Gastrocnemius medialis (tissue), 4 donors: ENCODE measurements at regions not wholly inside any gene's neighbourhood (a gene's known extent, or its start where the extent isn't known, plus 50 kb on each side); places are given as distances from the start of the nearest gene placed in this dataset.

Experiments
- ATAC-seq, 2 donors: fragments of 150-250 bp; one replicate each; pipeline ENCODE4 v1.9.1; 2016
- DNase-seq, 2 donors: peaks; one replicate each; pipeline ENCODE4 v3.0.0-alpha.2; 2019
- H3K27ac ChIP-seq, 4 donors: fragments of 200-600 bp; sonication (generic); 1 replicate in 1 of 4; 2 replicates in 3 of 4; pipeline ENCODE4 v1.5.1; 2016 to 2018; ENCODE audit warnings: mild to moderate bottlenecking in 2 of 4, moderate library complexity in 1 of 4
- H3K27me3 ChIP-seq, 3 donors: fragments of 200-600 bp; sonication (generic) in 2 of 3; 1 replicate in 1 of 3; 2 replicates in 2 of 3; pipeline versions ENCODE4 v1.5.1 to v1.6.0; 2016 to 2019; ENCODE audit warnings: mild to moderate bottlenecking in 1 of 3, moderate library complexity in 1 of 3
- H3K36me3 ChIP-seq, 2 donors: fragments of 200-600 bp; sonication (generic) in 1 of 2; one replicate each; pipeline ENCODE4 v1.5.1; 2017 to 2018
- H3K4me1 ChIP-seq, 2 donors: fragments of 200-600 bp; sonication (generic) in 1 of 2; one replicate each; pipeline ENCODE4 v1.5.1; 2016 to 2017; ENCODE audit warnings: mild to moderate bottlenecking in 2 of 2
- H3K4me3 ChIP-seq, 4 donors: fragments of 200-600 bp; sonication (generic) in 3 of 4; 1 replicate in 1 of 4; 2 replicates in 3 of 4; pipeline ENCODE4 v1.5.1; 2016 to 2019; ENCODE audit warnings: mild to moderate bottlenecking in 2 of 4
- H3K9me3 ChIP-seq, 3 donors: fragments of 200-600 bp; sonication (generic) in 2 of 3; 1 replicate in 1 of 3; 2 replicates in 2 of 3; pipeline ENCODE4 v1.5.1; 2016 to 2019
- CTCF ChIP-seq, 5 experiments: fragments of 450-650 bp in 3 of 5; fragments of 200-600 bp in 2 of 5; sonication (generic) in 2 of 5; IDR thresholded peaks in 4 of 5; conservative IDR thresholded peaks in 1 of 5; 1 replicate in 4 of 5; 2 replicates in 1 of 5; pipeline ENCODE4 v1.5.1; 2016 to 2019; ENCODE audit warnings: antibody characterized with exemption in 5 of 5, mild to moderate bottlenecking in 3 of 5, moderate library complexity in 3 of 5
- POLR2A ChIP-seq, 2 donors: fragments of 450-650 bp; IDR thresholded peaks; one replicate each; pipeline ENCODE4 v1.6.1; 2017; ENCODE audit warnings: antibody characterized with exemption in 2 of 2, mild to moderate bottlenecking in 2 of 2, moderate library complexity in 2 of 2
- in situ Hi-C, 4 donors: fragments of 200-750 bp; cut with MboI; loops; one replicate each; pipeline versions ENCODE4 v1.15.0 to v1.8.0; 2017; ENCODE audit warnings: low sequenced_read_pairs in 4 of 4
- intact Hi-C: fragments of 100-400 bp; cut with DNase I; formaldehyde crosslinking; loops from one replicate; pipeline ENCODE4 v1.15.1; 2023; ENCODE audit warnings: low total_unique reads

- Histone ChIP-seq H3K4me3 (no peak overlapping the region), H3K4me1 (no peaks in the 10 kb centered on the region), H3K9me3 (no peaks in the 10 kb centered on the region), H3K27ac (no peak overlapping the region), H3K36me3 (no peaks in the 10 kb centered on the region), H3K27me3 (no peaks in the 10 kb centered on the region)
- DNase-seq = no peak
- in situ Hi-C loops = no loop called here
- no peak for ATAC-seq
- TF ChIP-seq CTCF (IDR thresholded peaks at IDR 0.05 in 4 of 5, conservative IDR thresholded peaks at IDR 0.05 in 1 of 5) (no peak), POLR2A (IDR thresholded peaks at IDR 0.05) (no peak)
- intact Hi-C loops = no loop called here
Measured at GRCh38 chr7:81408728-81409127, 361.1 kb downstream of the HGF start.

DNA sequence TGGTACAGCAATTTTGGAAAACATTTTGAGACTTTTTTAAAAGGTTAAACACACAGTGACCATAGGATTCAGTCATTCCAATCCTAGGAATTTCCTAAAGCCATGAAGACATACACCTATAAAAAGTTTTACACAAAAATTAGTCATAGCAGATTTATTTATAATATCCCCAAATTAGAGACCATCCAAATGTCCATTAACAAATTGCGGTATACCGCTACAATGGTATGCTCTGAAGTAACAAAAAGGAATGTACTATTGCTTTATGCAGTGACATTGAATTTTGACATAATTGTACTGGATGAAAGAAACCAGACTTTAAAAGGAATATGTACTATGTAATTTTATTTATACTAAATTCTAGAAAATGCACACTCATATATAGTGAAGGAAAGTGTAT is 362.8 kb downstream of the HGF start:
- no peak for DNase-seq
- H3K27me3 ChIP-seq = no peaks in the 10 kb centered on the region
- intact Hi-C loops = no loop called here
- no peaks in the 10 kb centered on the region for H3K4me1 ChIP-seq
- in situ Hi-C loops = no loop called here
- H3K27ac ChIP-seq = no peak overlapping the region
- ATAC-seq = no peak
- no peaks in the 10 kb centered on the region for H3K9me3 ChIP-seq
- no peak for TF ChIP-seq CTCF (IDR thresholded peaks at IDR 0.05 in 4 of 5, conservative IDR thresholded peaks at IDR 0.05 in 1 of 5)
- TF ChIP-seq POLR2A (IDR thresholded peaks at IDR 0.05) = no peak
- no peaks in the 10 kb centered on the region for H3K36me3 ChIP-seq
- H3K4me3 ChIP-seq = no peak overlapping the region

- in situ Hi-C loops = no loop called here
- Histone ChIP-seq H3K27ac (no peak overlapping the region), H3K9me3 (no peaks in the 10 kb centered on the region), H3K4me3 (no peak overlapping the region), H3K4me1 (no peaks in the 10 kb centered on the region), H3K36me3 (no peaks in the 10 kb centered on the region), H3K27me3 (no peaks in the 10 kb centered on the region)
- TF ChIP-seq POLR2A (IDR thresholded peaks at IDR 0.05) = no peak
- no peak for TF ChIP-seq CTCF (IDR thresholded peaks at IDR 0.05 in 4 of 5, conservative IDR thresholded peaks at IDR 0.05 in 1 of 5)
- intact Hi-C loops = no loop called here
- DNase-seq (no peak), ATAC-seq (no peak)
Measured at GRCh38 chr7:81404669-81405068, 365.2 kb downstream of the HGF start.

DNA sequence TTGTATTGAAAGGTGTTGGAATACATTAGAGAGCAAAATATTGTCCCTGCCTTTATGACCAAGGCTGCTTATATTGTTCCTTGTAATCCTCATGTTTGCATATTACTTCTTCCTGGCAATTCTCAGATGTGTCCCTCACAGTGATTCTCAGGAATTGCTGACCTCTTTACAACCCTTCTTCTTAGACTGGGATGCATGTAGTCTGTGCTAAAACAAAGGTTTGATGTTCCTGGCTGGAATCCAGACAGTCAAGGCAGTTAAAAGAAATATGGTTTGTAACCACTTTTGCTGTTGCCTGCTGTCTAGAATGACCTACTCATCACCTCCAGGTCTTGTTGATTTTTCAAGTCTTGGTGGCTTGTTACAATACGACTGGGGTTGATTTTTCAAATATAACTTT is 367.6 kb downstream of the HGF start:
- no peak for TF ChIP-seq POLR2A (IDR thresholded peaks at IDR 0.05)
- TF ChIP-seq CTCF (IDR thresholded peaks at IDR 0.05 in 4 of 5, conservative IDR thresholded peaks at IDR 0.05 in 1 of 5) = no peak
- no peak for DNase-seq
- no peak for ATAC-seq
- H3K4me3 ChIP-seq = no peak overlapping the region
- no peaks in the 10 kb centered on the region for H3K27me3 ChIP-seq
- in situ Hi-C loops (no loop called here), intact Hi-C loops (no loop called here)
- no peaks in the 10 kb centered on the region for H3K4me1 ChIP-seq
- no peaks in the 10 kb centered on the region for H3K9me3 ChIP-seq
- H3K27ac ChIP-seq = no peak overlapping the region
- H3K36me3 ChIP-seq = no peaks in the 10 kb centered on the region

GRCh38 chr7:81399471-81399870 is 370.4 kb downstream of the HGF start:
- intact Hi-C loops (no loop called here), in situ Hi-C loops (no loop called here)
- no peaks in the 10 kb centered on the region for H3K9me3 ChIP-seq
- no peak overlapping the region for H3K4me3 ChIP-seq
- no peak for TF ChIP-seq CTCF (IDR thresholded peaks at IDR 0.05 in 4 of 5, conservative IDR thresholded peaks at IDR 0.05 in 1 of 5)
- DNase-seq = no peak
- no peak for ATAC-seq
- no peaks in the 10 kb centered on the region for H3K4me1 ChIP-seq
- H3K27ac ChIP-seq = no peak overlapping the region
- H3K27me3 ChIP-seq = no peaks in the 10 kb centered on the region
- H3K36me3 ChIP-seq = no peaks in the 10 kb centered on the region
